Panc1 (cell line): ENCODE measurements at regions not wholly inside any gene's neighbourhood (a gene's known extent, or its start where the extent isn't known, plus 50 kb on each side); places are given as distances from the start of the nearest gene placed in this dataset.

Source experiments
- ATAC-seq: fragments of 200-7000 bp; cut with Tn5 transposase; 2 replicates; pipeline ENCODE4 v1.9.1; 2020; ENCODE audit warnings: mild to moderate bottlenecking, moderate library complexity
- BruUV-seq: library from RNA; stranded (reverse); fragments of 400-500 nt; replicated peaks from 2 replicates; lab custom pipeline; 2021; lab: Mats Ljungman, UMichigan
- CTCF ChIA-PET: fragments of 300-600 bp; sonication (Branson Sonifier 250); formaldehyde crosslinking; loops from one replicate; lab custom pipeline; 2022; ENCODE audit warnings: antibody characterized with exemption; lab: Charles Lee
- POLR2A ChIA-PET: fragments of 300-600 bp; sonication (Branson Sonifier 250); formaldehyde crosslinking; loops from one replicate; lab custom pipeline; 2022; ENCODE audit warnings: antibody characterized with exemption; lab: Charles Lee
- DNase-seq: peaks from one replicate; pipeline ENCODE4 v3.0.0-alpha.2; 2010; ENCODE audit warnings: low read depth, low spot score
- H3K27ac ChIP-seq: 2 replicates; pipeline ENCODE4 v1.5.1; 2011; ENCODE audit warnings: mild to moderate bottlenecking, low read length, inconsistent platforms
- H3K27me3 ChIP-seq: fragments of 200-500 bp; sonication (Bioruptor generic); 2 replicates; pipeline ENCODE4 v1.6.0; 2014; ENCODE audit warnings: low read length, inconsistent platforms; ENCODE audit not compliant: control insufficient read depth, insufficient read depth
- H3K36me3 ChIP-seq: fragments of 200-500 bp; sonication (Bioruptor generic); 2 replicates; pipeline ENCODE4 v1.5.1; 2014; ENCODE audit warnings: inconsistent platforms, mild to moderate bottlenecking, low read length, moderate library complexity; ENCODE audit not compliant: control insufficient read depth, insufficient read depth
- H3K4me1 ChIP-seq: 2 replicates; pipeline ENCODE4 v1.5.1; 2011; ENCODE audit warnings: inconsistent platforms, mild to moderate bottlenecking, low read length, moderate library complexity; ENCODE audit not compliant: control insufficient read depth, insufficient read depth
- H3K4me3 ChIP-seq, 2 experiments: 2 replicates each; pipeline ENCODE4 v1.5.1; 2011 to 2012; ENCODE audit warnings: low read depth in 2 of 2, low read length in 2 of 2, mild to moderate bottlenecking in 2 of 2, inconsistent platforms in 1 of 2, moderate library complexity in 1 of 2
- H3K9me3 ChIP-seq: fragments of 200-500 bp; sonication (Bioruptor generic); 2 replicates; pipeline ENCODE4 v1.5.1; 2014; ENCODE audit warnings: low read depth, mild to moderate bottlenecking, inconsistent platforms, low read length, moderate library complexity; ENCODE audit not compliant: control insufficient read depth, insufficient read depth
- CTCF ChIP-seq: fragments of 450-650 bp; IDR thresholded peaks from 2 replicates; pipeline ENCODE4 v1.5.1; 2017; ENCODE audit warnings: mild to moderate bottlenecking
- POLR2AphosphoS5 ChIP-seq: IDR thresholded peaks from 2 replicates; pipeline ENCODE4 v1.6.1; 2012; ENCODE audit warnings: mild to moderate bottlenecking, low read depth, low read length, moderate library complexity
- REST ChIP-seq, 2 experiments: IDR thresholded peaks; 2 replicates each; pipeline ENCODE4 v1.6.1; 2011 to 2012; ENCODE audit warnings: low read depth in 2 of 2, control low read depth in 1 of 2, low read length in 1 of 2, mild to moderate bottlenecking in 1 of 2, moderate library complexity in 1 of 2; ENCODE audit not compliant: insufficient read depth in 1 of 2
- SIN3A ChIP-seq: IDR thresholded peaks from 2 replicates; pipeline ENCODE4 v1.6.1; 2012; ENCODE audit warnings: low read depth, mild to moderate bottlenecking, low read length, moderate library complexity, borderline replicate concordance; ENCODE audit not compliant: insufficient read depth
- TCF7L2 ChIP-seq: IDR thresholded peaks from 2 replicates; pipeline ENCODE4 v1.6.1; 2011; ENCODE audit warnings: mild to moderate bottlenecking, low read depth, low read length, inconsistent platforms
- in situ Hi-C: cut with HindIII; loops from 2 replicates; pipeline ENCODE4 v1.10.0; 2016; ENCODE audit warnings: low sequenced_read_pairs, low pct_unique_long_range_greater_than_20kb
- intact Hi-C: fragments of 100-400 bp; cut with micrococcal nuclease; formaldehyde crosslinking; loops from one replicate; pipeline ENCODE4 v1.10.0; 2022; ENCODE audit not compliant: unreplicated experiment

- Histone ChIP-seq H3K36me3 (no peaks in the 10 kb centered on the region), H3K9me3 (no peaks in the 10 kb centered on the region), H3K4me3 (no peak overlapping the region), H3K4me1 (peaks cover 20% of the 10 kb centered on the region), H3K27ac (peak overlapping the region; percentile 3; the same call in 1 of the 2 replicates), H3K27me3 (no peaks in the 10 kb centered on the region)
- ChIA-PET CTCF (no interaction called here), POLR2A (interaction anchor here (0.6 kb wide), 1 partner anchor 123 kb away, joined by 3 read pairs; no protein-coding TSS in a partner anchor)
- no peak for TF ChIP-seq CTCF
- no peak for TF ChIP-seq POLR2AphosphoS5
- no peak for TF ChIP-seq TCF7L2
- TF ChIP-seq SIN3A = no peak
- no peak for TF ChIP-seq REST (IDR thresholded peaks at IDR 0.05; ENCODE audit: insufficient read depth in 1 of 2, low read depth in 2 of 2, low read length in 1 of 2)
- BruUV-seq = no TSS peak
- in situ Hi-C loops = no loop called here
- ATAC-seq (no peak), DNase-seq (no peak)
- intact Hi-C loops = loop anchor here (5.0 to 10.0 kb wide), 2 partner anchors 596 to 733 kb away; partner anchors contain the start of gene PRDM1
These were observed 86.3 kb upstream of the PREP start for GRCh38 chr6:105489216-105489530.

GRCh38 chr6:105488516-105489215 lies 85.8 kb upstream of the PREP start:
- CTCF ChIA-PET = no interaction called here
- Histone ChIP-seq H3K27me3 (no peaks in the 10 kb centered on the region), H3K4me3 (no peak overlapping the region), H3K4me1 (peaks cover 25% of the 10 kb centered on the region), H3K9me3 (no peaks in the 10 kb centered on the region), H3K27ac (peak overlapping the region; percentile 3; the same call in 1 of the 2 replicates), H3K36me3 (no peaks in the 10 kb centered on the region)
- POLR2A ChIA-PET = interaction anchor here (0.6 kb wide), 1 partner anchor 124 kb away, joined by 3 read pairs; no protein-coding TSS in a partner anchor
- intact Hi-C loops = loop anchor here (5.0 to 10.0 kb wide), 2 partner anchors 596 to 734 kb away; partner anchors contain the start of gene PRDM1
- no peak for DNase-seq
- ATAC-seq = no peak
- TF ChIP-seq POLR2AphosphoS5 (no peak), CTCF (no peak), REST (IDR thresholded peaks at IDR 0.05; ENCODE audit: insufficient read depth in 1 of 2, low read depth in 2 of 2, low read length in 1 of 2) (no peak), TCF7L2 (no peak), SIN3A (no peak)
- no TSS peak for BruUV-seq
- in situ Hi-C loops = no loop called here
